ENCODE measurements at regions not wholly inside any gene's neighbourhood (a gene's known extent, or its start where the extent isn't known, plus 50 kb on each side); places are given as distances from the start of the nearest gene placed in this dataset.
A peak's percentile ranks its signal among the peaks of the same experiment; 100 is the strongest.

DNA sequence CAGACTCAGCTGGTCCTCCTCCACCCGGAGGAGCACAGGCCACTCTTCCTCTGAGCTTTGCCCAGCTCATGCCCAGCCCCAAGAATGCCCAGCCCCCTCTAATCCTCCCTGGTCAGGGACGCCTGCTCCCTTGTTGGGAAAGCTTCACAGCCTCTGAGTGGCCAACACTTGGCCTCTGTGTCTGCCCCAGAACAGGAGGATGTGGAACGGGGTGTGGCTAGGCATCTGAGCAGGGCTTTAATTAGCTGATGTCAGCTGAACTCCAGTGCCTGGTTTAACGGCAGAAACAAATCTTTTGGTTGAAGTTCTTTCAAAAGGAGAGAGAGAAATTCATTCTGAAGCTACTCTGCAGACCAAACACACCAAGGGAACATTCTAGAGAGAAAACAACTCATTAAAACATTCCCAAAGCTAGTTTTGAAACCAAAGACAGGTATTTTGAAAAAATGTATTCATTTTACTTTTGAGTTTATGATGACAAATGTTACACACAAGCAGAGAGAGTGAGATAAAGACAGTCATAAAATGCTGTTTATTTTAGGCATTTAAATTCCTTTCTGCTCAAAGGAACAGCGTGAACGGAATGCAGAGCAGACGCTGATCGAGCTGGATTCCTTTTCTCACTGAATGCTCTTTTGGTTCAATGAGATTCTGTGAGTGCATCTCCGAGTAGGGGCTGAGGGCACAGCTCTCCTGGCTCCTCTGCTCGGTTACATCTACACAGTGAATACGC, 63.8 kb downstream of the RTP5 start:
- TF ChIP-seq POLR2A (IDR thresholded peaks at IDR 0.05) (no peak), POLR2AphosphoS5 (IDR thresholded peaks at IDR 0.05) (no peak)
- TF ChIP-seq, protein P1, sequence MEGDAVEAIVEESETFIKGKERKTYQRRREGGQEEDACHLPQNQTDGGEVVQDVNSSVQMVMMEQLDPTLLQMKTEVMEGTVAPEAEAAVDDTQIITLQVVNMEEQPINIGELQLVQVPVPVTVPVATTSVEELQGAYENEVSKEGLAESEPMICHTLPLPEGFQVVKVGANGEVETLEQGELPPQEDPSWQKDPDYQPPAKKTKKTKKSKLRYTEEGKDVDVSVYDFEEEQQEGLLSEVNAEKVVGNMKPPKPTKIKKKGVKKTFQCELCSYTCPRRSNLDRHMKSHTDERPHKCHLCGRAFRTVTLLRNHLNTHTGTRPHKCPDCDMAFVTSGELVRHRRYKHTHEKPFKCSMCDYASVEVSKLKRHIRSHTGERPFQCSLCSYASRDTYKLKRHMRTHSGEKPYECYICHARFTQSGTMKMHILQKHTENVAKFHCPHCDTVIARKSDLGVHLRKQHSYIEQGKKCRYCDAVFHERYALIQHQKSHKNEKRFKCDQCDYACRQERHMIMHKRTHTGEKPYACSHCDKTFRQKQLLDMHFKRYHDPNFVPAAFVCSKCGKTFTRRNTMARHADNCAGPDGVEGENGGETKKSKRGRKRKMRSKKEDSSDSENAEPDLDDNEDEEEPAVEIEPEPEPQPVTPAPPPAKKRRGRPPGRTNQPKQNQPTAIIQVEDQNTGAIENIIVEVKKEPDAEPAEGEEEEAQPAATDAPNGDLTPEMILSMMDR (IDR thresholded peaks at IDR 0.05) = no peak
- no peaks in the 10 kb centered on the region for H3K9me3 ChIP-seq
- DNase-seq (ENCODE audit: low spot score in 2 of 2) = peak in 1 of 2 donors; percentile 36
- H3K36me3 ChIP-seq = no peaks in the 10 kb centered on the region
- H3K4me1 ChIP-seq = no peaks in the 10 kb centered on the region
- H3K27ac ChIP-seq = no peak overlapping the region
- H3K4me3 ChIP-seq = no peak overlapping the region
- H3K27me3 ChIP-seq = no peaks in the 10 kb centered on the region
- intact Hi-C loops (cut with DNase I; ENCODE audit: low total_unique reads) = no loop called here

DNA sequence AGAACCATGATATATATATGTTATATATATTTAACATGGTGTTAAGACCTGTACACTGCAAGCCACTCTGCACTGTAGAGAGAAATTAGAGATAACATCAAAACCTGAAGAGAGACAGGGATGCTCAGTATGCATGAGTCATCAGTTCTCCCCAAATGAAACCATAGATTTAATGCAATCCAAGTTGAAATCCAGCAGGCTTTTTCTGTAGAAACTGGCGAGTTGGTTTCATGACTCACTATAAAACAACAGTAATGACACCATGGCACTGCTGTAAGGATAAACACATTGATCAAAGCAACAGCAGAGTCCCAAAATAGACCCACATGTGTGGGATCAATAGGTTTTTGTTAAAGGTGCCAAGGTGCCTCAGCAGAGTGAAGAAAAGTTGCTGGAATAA, 65.8 kb downstream of the RTP5 start:
- Histone ChIP-seq H3K27me3 (no peaks in the 10 kb centered on the region), H3K36me3 (no peaks in the 10 kb centered on the region), H3K4me1 (no peaks in the 10 kb centered on the region), H3K4me3 (no peak overlapping the region), H3K9me3 (no peaks in the 10 kb centered on the region), H3K27ac (no peak overlapping the region)
- intact Hi-C loops (cut with DNase I; ENCODE audit: low total_unique reads) = no loop called here
- no peak for DNase-seq (ENCODE audit: low spot score in 2 of 2)
- TF ChIP-seq, protein P1 (IDR thresholded peaks at IDR 0.05) = no peak
- no peak for TF ChIP-seq POLR2A (IDR thresholded peaks at IDR 0.05)
- TF ChIP-seq POLR2AphosphoS5 (IDR thresholded peaks at IDR 0.05) = no peak

- Histone ChIP-seq H3K27me3 (no peaks in the 10 kb centered on the region), H3K36me3 (no peaks in the 10 kb centered on the region), H3K27ac (no peak overlapping the region), H3K4me1 (no peaks in the 10 kb centered on the region), H3K4me3 (no peak overlapping the region), H3K9me3 (no peaks in the 10 kb centered on the region)
- intact Hi-C loops (cut with DNase I; ENCODE audit: low total_unique reads) = no loop called here
- DNase-seq (ENCODE audit: low spot score in 2 of 2) = no peak
- TF ChIP-seq POLR2AphosphoS5 (IDR thresholded peaks at IDR 0.05) (no peak), POLR2A (IDR thresholded peaks at IDR 0.05) (no peak)
- TF ChIP-seq, protein P1 (IDR thresholded peaks at IDR 0.05) = no peak
Measured at GRCh38 chr2:241935774-241936173, 66.2 kb downstream of the RTP5 start.

DNA sequence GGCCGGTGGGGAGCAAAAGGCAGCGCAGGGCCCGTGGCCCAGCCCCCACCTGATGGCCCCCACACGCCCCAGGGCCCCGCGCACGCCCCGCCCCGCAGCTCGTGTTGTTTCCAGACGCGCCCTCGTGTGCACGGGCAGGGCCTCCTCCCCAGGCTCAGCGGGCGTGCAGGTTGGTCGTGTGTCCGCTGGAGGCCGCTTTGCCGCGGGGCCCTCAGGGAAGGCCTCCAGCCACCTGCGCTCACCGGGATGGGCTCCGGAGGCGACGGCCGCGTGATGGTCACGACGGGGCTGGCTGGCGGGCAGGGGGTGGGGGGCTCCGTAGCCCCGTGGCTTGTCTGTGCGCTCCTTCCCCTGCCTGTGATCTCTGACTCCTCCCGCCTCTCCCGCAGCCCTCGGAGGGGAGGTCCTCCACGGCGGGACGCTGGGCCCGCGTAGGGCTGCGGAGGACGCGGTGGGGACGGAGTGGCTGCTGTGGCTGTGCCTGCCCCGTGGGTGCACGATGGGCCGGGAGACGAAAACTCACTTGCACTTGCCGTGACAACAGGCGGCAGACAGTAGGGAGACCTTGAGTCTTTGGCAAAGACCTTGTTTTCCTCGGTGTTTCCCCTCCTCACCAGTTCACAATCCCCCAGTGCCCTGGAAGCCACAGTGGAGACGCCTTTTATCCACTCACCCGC, 67.1 kb downstream of the RTP5 start:
- TF ChIP-seq POLR2A (IDR thresholded peaks at IDR 0.05) (no peak), POLR2AphosphoS5 (IDR thresholded peaks at IDR 0.05) (no peak)
- TF ChIP-seq, protein P1 (IDR thresholded peaks at IDR 0.05) = no peak
- H3K4me3 ChIP-seq = no peak overlapping the region
- H3K9me3 ChIP-seq = no peaks in the 10 kb centered on the region
- no peaks in the 10 kb centered on the region for H3K4me1 ChIP-seq
- no peak for DNase-seq (ENCODE audit: low spot score in 2 of 2)
- intact Hi-C loops (cut with DNase I; ENCODE audit: low total_unique reads) = no loop called here
- no peak overlapping the region for H3K27ac ChIP-seq
- H3K27me3 ChIP-seq = no peaks in the 10 kb centered on the region
- no peaks in the 10 kb centered on the region for H3K36me3 ChIP-seq

GRCh38 chr2:241937297-241937696, 67.8 kb downstream of the RTP5 start:
- H3K4me1 ChIP-seq = no peaks in the 10 kb centered on the region
- no peaks in the 10 kb centered on the region for H3K9me3 ChIP-seq
- H3K27ac ChIP-seq = no peak overlapping the region
- H3K4me3 ChIP-seq = no peak overlapping the region
- no peak for DNase-seq (ENCODE audit: low spot score in 2 of 2)
- H3K27me3 ChIP-seq = no peaks in the 10 kb centered on the region
- no peaks in the 10 kb centered on the region for H3K36me3 ChIP-seq
- intact Hi-C loops (cut with DNase I; ENCODE audit: low total_unique reads) = no loop called here
- TF ChIP-seq POLR2A (IDR thresholded peaks at IDR 0.05) (no peak), POLR2AphosphoS5 (IDR thresholded peaks at IDR 0.05) (no peak)
- TF ChIP-seq, protein P1 (IDR thresholded peaks at IDR 0.05) = no peak
